ENCODE measurements at regions not wholly inside any gene's neighbourhood (a gene's known extent, or its start where the extent isn't known, plus 50 kb on each side); places are given as distances from the start of the nearest gene placed in this dataset.

DNA sequence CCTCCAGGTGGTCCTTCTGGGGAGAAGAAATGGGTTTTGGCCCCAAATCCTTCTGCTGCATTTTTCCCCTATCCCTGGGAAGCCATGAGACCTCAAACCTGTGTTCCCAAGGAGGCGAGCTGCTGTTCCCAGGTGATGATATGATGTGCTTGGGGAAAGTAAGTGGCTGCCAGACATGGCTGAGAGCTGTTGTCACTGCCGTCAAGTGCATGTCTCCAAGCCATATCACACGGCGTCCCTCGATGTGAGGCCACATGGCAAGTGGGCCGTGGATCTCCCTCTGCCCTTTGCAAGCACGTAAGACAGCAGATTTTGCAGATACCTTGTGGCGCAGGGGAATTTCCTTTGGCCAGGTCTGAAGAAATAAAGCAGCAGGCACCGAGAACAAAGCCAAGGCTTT lies 103.7 kb upstream of the CD93 start:
- Histone ChIP-seq H4K20me1 (ENCODE audit: insufficient read depth, low read length) (no peaks in the 10 kb centered on the region), H3K27ac (ENCODE audit: low read length) (no peak overlapping the region), H3K36me3 (replicated peaks; ENCODE audit: low read depth, low read length) (no peaks in the 10 kb centered on the region), H3K9ac (ENCODE audit: low read length) (no peak overlapping the region), H3K4me1 (ENCODE audit: low read length) (peaks cover 16% of the 10 kb centered on the region), H3K9me3 (ENCODE audit: insufficient read depth, low read length) (no peaks in the 10 kb centered on the region), H2AFZ (ENCODE audit: low read depth, low read length) (no peak overlapping the region), H3K4me2 (ENCODE audit: low read length) (0 out of 2 replicates have a peak overlapping the region, but pooled peaks have one; percentile 12), H3K27me3 (ENCODE audit: low read depth, low read length) (no peaks in the 10 kb centered on the region), H3K4me3 (ENCODE audit: low read length) (no peak overlapping the region), H3K79me2 (ENCODE audit: low read length) (no peaks in the 10 kb centered on the region)
- no peak for TF ChIP-seq CTCF (IDR thresholded peaks at IDR 0.05; ENCODE audit: low read depth, low read length)
- TF ChIP-seq EZH2phosphoT487 (IDR thresholded peaks at IDR 0.05; ENCODE audit: low read depth), result no peak

DNA sequence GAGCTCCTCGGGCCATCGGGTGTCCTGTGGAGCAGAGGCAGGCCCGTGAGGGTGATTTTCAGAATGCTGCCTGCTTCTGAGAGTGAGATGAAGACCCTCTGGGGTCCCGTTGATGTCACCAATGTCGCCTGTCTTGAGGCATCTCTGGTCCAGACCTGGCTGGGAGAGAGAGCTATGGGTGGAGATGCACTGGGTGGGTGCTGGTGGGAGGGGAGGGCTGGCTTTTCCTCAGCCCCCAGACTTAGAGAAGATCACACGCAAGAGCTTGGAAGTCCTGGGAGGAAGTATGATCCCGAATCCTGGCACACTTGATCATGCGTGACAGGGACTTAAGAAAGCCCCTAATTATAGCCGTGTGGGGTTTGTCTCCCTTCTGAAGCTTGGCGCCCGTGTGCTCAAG lies 103.2 kb upstream of the CD93 start:
- no peaks in the 10 kb centered on the region for H3K36me3 ChIP-seq (replicated peaks; ENCODE audit: low read depth, low read length)
- H3K4me2 ChIP-seq (ENCODE audit: low read length), result no peak overlapping the region
- TF ChIP-seq EZH2phosphoT487 (IDR thresholded peaks at IDR 0.05; ENCODE audit: low read depth), result no peak
- TF ChIP-seq CTCF (IDR thresholded peaks at IDR 0.05; ENCODE audit: low read depth, low read length), result no peak
- no peak overlapping the region for H2AFZ ChIP-seq (ENCODE audit: low read depth, low read length)
- H3K79me2 ChIP-seq (ENCODE audit: low read length), result no peaks in the 10 kb centered on the region
- no peaks in the 10 kb centered on the region for H3K9me3 ChIP-seq (ENCODE audit: insufficient read depth, low read length)
- peaks cover 13% of the 10 kb centered on the region for H3K4me1 ChIP-seq (ENCODE audit: low read length)
- H3K27ac ChIP-seq (ENCODE audit: low read length), result no peak overlapping the region
- H3K9ac ChIP-seq (ENCODE audit: low read length), result no peak overlapping the region
- no peaks in the 10 kb centered on the region for H4K20me1 ChIP-seq (ENCODE audit: insufficient read depth, low read length)
- H3K27me3 ChIP-seq (ENCODE audit: low read depth, low read length), result no peaks in the 10 kb centered on the region
- H3K4me3 ChIP-seq (ENCODE audit: low read length), result no peak overlapping the region

GRCh38 chr20:23188377-23189169 lies 102.4 kb upstream of the CD93 start:
- Histone ChIP-seq H3K4me2 (ENCODE audit: low read length) (no peak overlapping the region), H3K27ac (ENCODE audit: low read length) (no peak overlapping the region), H3K36me3 (replicated peaks; ENCODE audit: low read depth, low read length) (no peaks in the 10 kb centered on the region), H3K9ac (ENCODE audit: low read length) (no peak overlapping the region), H3K9me3 (ENCODE audit: insufficient read depth, low read length) (no peaks in the 10 kb centered on the region), H3K27me3 (ENCODE audit: low read depth, low read length) (no peaks in the 10 kb centered on the region), H4K20me1 (ENCODE audit: insufficient read depth, low read length) (no peaks in the 10 kb centered on the region), H2AFZ (ENCODE audit: low read depth, low read length) (no peak overlapping the region), H3K79me2 (ENCODE audit: low read length) (no peaks in the 10 kb centered on the region), H3K4me3 (ENCODE audit: low read length) (no peak overlapping the region), H3K4me1 (ENCODE audit: low read length) (peaks cover 10% of the 10 kb centered on the region; the same call in 1 of the 2 replicates)
- no peak for TF ChIP-seq CTCF (IDR thresholded peaks at IDR 0.05; ENCODE audit: low read depth, low read length)
- TF ChIP-seq EZH2phosphoT487 (IDR thresholded peaks at IDR 0.05; ENCODE audit: low read depth), result no peak

DNA sequence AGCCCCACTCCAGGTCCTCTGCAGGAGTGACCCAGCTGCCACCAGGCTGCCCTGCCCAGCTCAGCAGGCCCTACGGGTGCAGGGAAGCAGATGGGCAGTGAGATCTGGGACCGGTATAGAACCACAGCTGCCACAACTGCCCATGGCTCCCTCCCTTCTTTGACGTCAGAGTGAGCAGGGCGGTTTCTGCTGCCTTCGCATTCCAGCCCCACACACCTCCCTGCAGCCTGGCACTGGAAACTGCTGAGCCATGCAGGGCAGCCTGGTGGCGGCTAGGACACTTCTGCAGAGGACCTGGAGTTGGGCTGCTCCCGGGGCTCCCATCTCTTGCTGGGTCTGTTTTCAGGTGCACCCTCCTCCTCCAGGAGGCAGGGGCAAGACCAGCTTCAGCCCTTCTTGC lies 101.6 kb upstream of the CD93 start:
- no peaks in the 10 kb centered on the region for H3K27me3 ChIP-seq (ENCODE audit: low read depth, low read length)
- no peaks in the 10 kb centered on the region for H3K36me3 ChIP-seq (replicated peaks; ENCODE audit: low read depth, low read length)
- peaks cover 10% of the 10 kb centered on the region; the same call in 1 of the 2 replicates for H3K4me1 ChIP-seq (ENCODE audit: low read length)
- no peak for TF ChIP-seq EZH2phosphoT487 (IDR thresholded peaks at IDR 0.05; ENCODE audit: low read depth)
- no peak for TF ChIP-seq CTCF (IDR thresholded peaks at IDR 0.05; ENCODE audit: low read depth, low read length)
- no peaks in the 10 kb centered on the region for H4K20me1 ChIP-seq (ENCODE audit: insufficient read depth, low read length)
- no peaks in the 10 kb centered on the region for H3K9me3 ChIP-seq (ENCODE audit: insufficient read depth, low read length)
- no peak overlapping the region for H3K4me3 ChIP-seq (ENCODE audit: low read length)
- H3K9ac ChIP-seq (ENCODE audit: low read length), result no peak overlapping the region
- no peak overlapping the region for H3K4me2 ChIP-seq (ENCODE audit: low read length)
- no peak overlapping the region for H2AFZ ChIP-seq (ENCODE audit: low read depth, low read length)
- H3K27ac ChIP-seq (ENCODE audit: low read length), result no peak overlapping the region
- no peaks in the 10 kb centered on the region for H3K79me2 ChIP-seq (ENCODE audit: low read length)
